GM19463 (cell line): ENCODE measurements at regions not wholly inside any gene's neighbourhood (a gene's known extent, or its start where the extent isn't known, plus 50 kb on each side); places are given as distances from the start of the nearest gene placed in this dataset.
"Not testable (repeated sequence)": the region's sequence is repeated elsewhere in the genome, so short reads cannot be mapped to it uniquely, and the experiment has no call there.

Experiments
- ATAC-seq: cut with Tn5 transposase; IDR thresholded peaks from one replicate; pipeline ENCODE4 v1.9.1; 2021; ENCODE audit warnings: mild to moderate bottlenecking, moderate library complexity; ENCODE audit not compliant: unreplicated experiment

DNA sequence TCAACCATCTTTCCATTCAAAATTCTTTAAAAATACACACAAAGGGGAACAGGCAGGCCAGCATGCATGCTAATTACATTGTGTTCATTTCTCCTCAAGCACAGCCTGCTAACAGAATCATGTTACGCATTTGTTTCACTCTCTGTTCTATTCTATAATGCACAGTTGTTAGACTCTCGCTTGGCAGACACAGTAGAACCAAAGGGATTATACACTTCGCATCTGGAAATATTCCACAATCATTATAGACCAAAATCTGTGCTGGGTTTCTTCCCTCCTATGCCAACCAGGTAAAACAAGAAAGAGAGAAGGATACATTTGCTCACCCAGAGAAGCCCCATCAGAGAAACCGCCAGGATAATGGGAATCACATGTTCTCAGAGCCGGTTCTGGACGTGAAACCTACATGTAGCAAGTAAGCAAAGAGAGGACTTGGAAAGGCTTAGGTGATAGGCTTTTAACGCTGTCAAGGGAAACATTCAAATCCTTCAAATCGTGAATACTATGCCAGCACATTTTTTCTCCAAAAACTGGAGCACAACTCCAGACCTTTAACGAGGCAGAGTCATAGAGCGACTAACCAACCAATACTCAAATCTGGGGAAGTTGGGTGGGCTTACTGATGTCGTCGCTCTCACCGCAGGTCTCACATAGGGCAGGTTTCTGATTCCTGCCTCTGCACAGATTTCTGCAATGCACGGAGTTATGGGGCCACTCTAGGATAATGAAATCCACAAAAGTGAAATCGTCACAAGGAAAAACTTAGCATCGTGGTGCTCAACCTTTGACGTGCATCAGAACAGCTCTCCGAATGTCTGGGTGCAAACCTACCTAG is 380.5 kb upstream of the AUTS2 start:
- no peak for ATAC-seq

GRCh38 chr7:69218576-69218975 is 379.7 kb upstream of the AUTS2 start:
- no peak for ATAC-seq

DNA sequence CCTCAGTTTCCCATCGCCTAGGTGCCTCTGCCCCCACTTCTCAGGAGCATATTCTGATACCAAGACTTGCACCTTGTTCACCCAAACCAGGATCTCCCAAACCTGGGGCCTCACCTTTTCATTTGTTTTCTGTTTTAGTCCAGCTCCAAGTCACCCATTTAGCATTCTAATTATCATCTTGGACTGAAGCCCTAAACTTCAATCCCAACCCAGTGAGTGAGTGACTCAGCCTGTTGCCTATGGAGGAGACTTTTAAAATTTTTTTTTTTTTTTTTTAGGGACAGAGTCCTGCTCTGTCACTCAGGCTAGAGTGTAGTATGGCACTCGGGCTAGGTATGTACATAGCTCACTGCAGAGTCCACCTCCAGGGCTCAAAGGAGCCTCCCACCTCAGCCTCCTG is 378.9 kb upstream of the AUTS2 start:
- no peak for ATAC-seq

- no peak for ATAC-seq
Measured at GRCh38 chr7:69225259-69225943, 372.9 kb upstream of the AUTS2 start.

- no peak for ATAC-seq
Measured at GRCh38 chr7:69228212-69228811, 370.0 kb upstream of the AUTS2 start.

DNA sequence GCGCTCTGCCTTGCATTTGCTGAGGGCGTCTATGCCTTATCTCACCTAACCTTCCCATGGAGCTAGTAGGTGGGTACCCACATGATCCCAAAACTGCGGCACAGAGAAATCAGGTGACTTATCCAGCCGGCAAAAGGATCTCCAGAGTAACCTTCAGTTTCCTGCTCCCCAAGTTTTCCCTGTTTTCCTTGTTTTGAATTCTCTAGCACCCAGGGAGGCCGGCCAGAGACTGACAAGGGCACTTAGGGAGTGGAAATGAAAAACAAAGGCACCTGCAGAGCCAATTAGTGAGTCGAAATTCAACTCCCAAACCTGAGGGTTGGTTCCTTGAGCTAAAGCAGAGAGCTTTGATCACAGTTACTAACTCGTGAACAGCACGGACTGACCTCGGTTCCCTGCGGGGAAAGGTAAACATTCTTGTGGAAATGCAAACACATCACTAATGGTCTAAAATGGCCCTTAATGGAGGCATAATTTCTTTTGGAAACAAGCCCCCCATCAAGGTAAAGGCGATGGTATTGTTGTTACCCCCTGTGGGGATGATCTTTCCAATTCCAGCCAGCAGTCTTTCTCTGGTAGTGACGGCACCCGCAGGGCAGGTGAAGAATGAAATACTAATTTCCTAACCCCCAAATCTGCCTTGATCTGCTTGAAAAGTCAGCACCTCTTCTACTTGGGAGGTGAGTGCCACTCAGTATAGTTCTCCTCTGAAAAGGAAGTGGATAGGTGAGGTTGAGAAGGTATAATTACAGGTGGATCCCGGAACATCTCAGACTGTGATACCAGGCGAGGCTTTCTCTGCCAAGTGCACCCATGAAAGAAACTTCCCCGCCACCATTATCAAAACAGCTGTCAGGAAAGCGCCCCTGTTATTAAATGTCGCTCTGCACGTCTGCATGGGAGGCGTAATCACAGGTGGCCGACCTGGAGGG is 365.6 kb upstream of the AUTS2 start:
- no peak for ATAC-seq

DNA sequence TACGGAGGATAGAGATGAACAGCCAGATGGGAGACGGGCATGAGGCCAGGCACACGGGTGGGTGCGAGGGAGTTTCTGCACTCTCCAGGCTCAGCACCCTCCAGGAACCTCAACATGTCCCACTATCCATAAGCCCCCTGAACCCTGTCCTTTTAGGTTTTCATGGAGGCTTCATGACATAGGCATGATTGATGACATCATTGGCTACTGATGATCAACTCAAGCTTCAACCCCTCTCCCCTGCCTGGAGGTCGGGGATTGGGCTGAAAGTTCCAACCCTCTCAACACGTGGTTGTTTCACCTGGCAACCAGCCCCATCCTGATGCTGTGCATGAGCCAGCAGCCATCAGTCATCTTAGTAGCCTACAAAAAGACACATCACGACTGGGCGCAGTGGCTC is 360.7 kb upstream of the AUTS2 start:
- no peak for ATAC-seq

- ATAC-seq: no peak
Measured at GRCh38 chr7:69243016-69243415, 355.3 kb upstream of the AUTS2 start.

- ATAC-seq: no peak
Measured at GRCh38 chr7:69244701-69245100, 353.6 kb upstream of the AUTS2 start.

GRCh38 chr7:69245646-69246045 is 352.6 kb upstream of the AUTS2 start:
- no peak for ATAC-seq

DNA sequence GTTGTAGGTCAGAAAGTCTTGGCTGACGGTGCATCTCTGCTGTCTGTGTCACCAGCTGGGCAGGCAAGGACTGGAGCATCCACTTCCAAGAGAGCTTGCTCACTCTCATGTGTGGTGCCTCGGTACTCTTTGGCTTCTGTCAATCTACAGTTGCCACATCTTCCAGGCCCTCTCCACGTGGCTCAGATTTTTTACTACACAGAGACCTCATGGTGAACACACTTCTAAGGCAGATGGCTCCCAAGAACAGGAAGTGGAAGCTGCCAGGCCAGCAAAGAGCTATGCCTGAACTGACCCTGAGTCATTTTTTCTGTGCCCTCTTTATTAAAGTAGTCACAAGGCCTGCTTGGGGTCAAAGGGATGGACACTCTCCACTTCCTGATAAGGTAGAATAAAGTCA is 351.5 kb upstream of the AUTS2 start:
- no peak for ATAC-seq

GRCh38 chr7:69248382-69248828 is 349.9 kb upstream of the AUTS2 start:
- not testable (repeated sequence) for ATAC-seq

DNA sequence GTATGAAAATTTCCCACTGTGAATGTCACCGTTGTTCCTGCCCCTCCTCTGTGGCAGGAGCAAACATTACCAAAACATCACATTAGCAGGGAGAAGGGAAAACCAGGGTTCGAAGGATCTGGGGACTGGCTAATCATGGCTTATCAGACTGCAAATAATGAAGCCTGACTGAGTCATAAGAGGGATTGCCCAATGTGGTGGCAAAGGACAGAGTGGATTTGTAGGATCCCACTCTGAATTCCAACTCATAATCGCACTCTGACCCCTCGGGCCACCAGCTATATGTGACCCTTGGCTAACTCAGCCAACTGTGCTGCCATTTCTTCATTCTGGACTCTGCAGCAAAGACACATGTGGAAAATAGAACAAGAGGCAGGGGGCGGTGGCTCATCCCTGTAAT is 347.3 kb upstream of the AUTS2 start:
- ATAC-seq: no peak

- no peak for ATAC-seq
Measured at GRCh38 chr7:69254643-69255042, 343.6 kb upstream of the AUTS2 start.

GRCh38 chr7:69256634-69257081 is 341.6 kb upstream of the AUTS2 start:
- no peak for ATAC-seq

- no peak for ATAC-seq
Measured at GRCh38 chr7:69257592-69257991, 340.7 kb upstream of the AUTS2 start.

DNA sequence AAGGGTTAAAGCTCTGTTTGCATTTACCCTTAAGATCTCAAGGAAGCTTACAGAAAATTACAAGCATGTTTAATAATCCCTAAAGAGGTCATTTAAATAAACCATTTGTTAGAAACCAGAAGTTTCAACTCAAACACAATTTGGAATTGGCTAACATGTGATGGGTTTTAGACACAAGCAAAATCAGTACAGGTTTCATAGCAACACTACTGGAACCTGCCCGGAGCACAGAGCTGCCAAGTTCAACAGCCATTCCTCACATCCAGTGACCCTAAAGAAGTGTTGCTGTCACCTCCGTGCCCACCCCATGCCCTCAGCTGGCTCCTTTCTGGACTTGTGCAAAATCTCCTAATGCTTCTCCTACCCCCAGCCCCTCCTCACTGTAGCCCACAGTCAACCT is 338.8 kb upstream of the AUTS2 start:
- ATAC-seq: no peak

- no peak for ATAC-seq
Measured at GRCh38 chr7:69260023-69260422, 338.3 kb upstream of the AUTS2 start.

DNA sequence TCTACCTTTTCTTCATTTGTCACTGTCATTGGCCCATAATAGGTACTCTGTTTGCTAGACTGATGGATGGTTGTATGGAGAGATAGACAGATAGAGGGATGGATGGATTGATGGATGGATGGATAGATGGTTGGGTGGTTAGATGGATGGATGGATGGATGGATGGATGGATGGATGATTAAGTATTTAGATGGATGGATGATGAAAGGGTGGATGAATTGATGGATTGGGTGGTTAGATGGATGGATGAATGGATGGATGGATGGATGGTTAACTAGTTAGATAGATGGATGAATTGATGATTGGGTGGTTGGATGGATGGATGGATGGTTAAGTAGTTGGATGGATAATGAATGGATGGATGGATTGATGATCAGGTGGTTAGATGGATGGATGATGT is 334.7 kb upstream of the AUTS2 start:
- no peak for ATAC-seq

DNA sequence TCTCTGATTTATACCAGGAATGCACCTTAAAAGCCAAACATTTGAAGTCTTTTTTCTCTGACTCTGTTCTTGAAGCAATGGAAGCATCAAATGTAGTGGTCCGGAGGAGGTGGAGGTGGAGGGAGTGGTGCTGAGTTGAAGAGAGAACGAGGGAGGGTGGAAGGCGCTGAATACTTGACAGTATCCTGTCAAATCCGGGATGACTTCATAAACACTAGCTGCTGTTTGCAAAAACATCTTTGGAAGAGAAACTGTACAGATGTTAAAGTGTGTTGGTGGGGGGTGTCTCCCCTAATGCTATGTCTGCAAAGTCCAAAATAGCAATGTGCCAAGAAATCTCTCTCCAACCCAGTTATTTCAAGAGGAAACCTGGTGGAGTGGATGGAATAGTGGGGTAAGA is 328.5 kb upstream of the AUTS2 start:
- ATAC-seq: no peak

DNA sequence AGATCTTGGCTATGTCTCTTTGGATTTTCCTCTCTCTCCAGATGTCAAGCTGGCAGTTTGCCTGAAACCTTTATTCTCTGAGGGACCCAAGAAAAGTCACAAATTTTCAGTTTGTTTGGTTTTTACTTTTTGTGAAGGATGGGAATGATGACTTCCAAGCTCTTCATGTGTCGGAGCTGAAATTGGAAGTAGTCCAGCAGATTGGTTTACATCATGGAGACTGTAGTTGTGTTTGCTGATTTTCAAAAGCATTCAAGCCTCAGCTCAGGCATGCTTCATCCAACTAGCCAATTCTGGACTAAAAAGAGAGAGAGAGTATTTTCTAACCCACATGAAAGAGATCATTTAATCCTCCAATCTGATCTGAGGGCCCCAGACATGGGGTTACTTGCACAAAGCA is 326.2 kb upstream of the AUTS2 start:
- no peak for ATAC-seq
